IMR-90 (cell line): ENCODE measurements at regions not wholly inside any gene's neighbourhood (a gene's known extent, or its start where the extent isn't known, plus 50 kb on each side); places are given as distances from the start of the nearest gene placed in this dataset.

ENCODE experiments used
- ATAC-seq: fragments of 200-7000 bp; cut with Tn5 transposase; 2 replicates; pipeline ENCODE4 v1.9.1; 2020; ENCODE audit warnings: low read depth, mild to moderate bottlenecking, moderate library complexity
- BruUV-seq: library from RNA; stranded (reverse); fragments of 400-500 nt; replicated peaks from 2 replicates; lab custom pipeline; 2021; lab: Mats Ljungman, UMichigan
- CTCF ChIA-PET: fragments of 300-600 bp; formaldehyde crosslinking; extraction: SDS; loops from one replicate; lab custom pipeline; 2021; ENCODE audit warnings: antibody characterized with exemption; lab: Yijun Ruan, JAX
- POLR2A ChIA-PET: fragments of 300-600 bp; sonication (Branson Sonifier 250); formaldehyde crosslinking; loops from one replicate; lab custom pipeline; 2022; ENCODE audit warnings: antibody characterized with exemption; ENCODE audit not compliant: unreplicated experiment; lab: Charles Lee
- DNase-seq: peaks from one replicate; pipeline ENCODE4 v3.0.0; 2013
- H2AFZ ChIP-seq: replicated peaks from 2 replicates; pipeline ENCODE3; 2013; ENCODE audit warnings: low read length, mild to moderate bottlenecking; ENCODE audit not compliant: poor library complexity
- H2AK5ac ChIP-seq: 2 replicates; pipeline ENCODE4 v1.6.1; 2013; ENCODE audit warnings: low read depth, low read length, inconsistent platforms
- H2AK9ac ChIP-seq: replicated peaks from 2 replicates; pipeline ENCODE3; 2013; ENCODE audit warnings: mild to moderate bottlenecking, low read depth, low read length, moderate library complexity; ENCODE audit not compliant: poor library complexity
- H2BK120ac ChIP-seq: 2 replicates; pipeline ENCODE4 v1.6.1; 2013; ENCODE audit warnings: low read depth, low read length, inconsistent platforms
- H2BK15ac ChIP-seq: 3 replicates; pipeline ENCODE4 v1.6.1; 2013; ENCODE audit warnings: low read depth, low read length, inconsistent platforms
- H2BK20ac ChIP-seq: 2 replicates; pipeline ENCODE4 v1.6.1; 2013; ENCODE audit warnings: low read depth, mild to moderate bottlenecking, inconsistent platforms, low read length, moderate library complexity
- H2BK5ac ChIP-seq: 2 replicates; pipeline ENCODE4 v1.6.1; 2013; ENCODE audit warnings: mild to moderate bottlenecking, low read depth, low read length, inconsistent platforms; ENCODE audit not compliant: poor library complexity, severe bottlenecking
- H3K14ac ChIP-seq: replicated peaks from 2 replicates; pipeline ENCODE4 v1.6.1; 2013; ENCODE audit warnings: low read depth, low read length, inconsistent platforms
- H3K18ac ChIP-seq: 2 replicates; pipeline ENCODE4 v1.6.1; 2013; ENCODE audit warnings: low read depth, low read length, control low read depth
- H3K23ac ChIP-seq: 2 replicates; pipeline ENCODE4 v1.6.1; 2013; ENCODE audit warnings: low read depth, low read length, inconsistent platforms
- H3K27ac ChIP-seq: 2 replicates; pipeline ENCODE4 v1.5.1; 2013; ENCODE audit warnings: mild to moderate bottlenecking, control low read depth, low read length; ENCODE audit not compliant: insufficient read depth
- H3K27me3 ChIP-seq: 2 replicates; pipeline ENCODE4 v1.6.1; 2013; ENCODE audit warnings: low read length; ENCODE audit not compliant: control insufficient read depth, insufficient read depth
- H3K36me3 ChIP-seq: 2 replicates; pipeline ENCODE4 v1.6.1; 2013; ENCODE audit warnings: low read length, mixed read lengths; ENCODE audit not compliant: control insufficient read depth, insufficient read depth
- H3K4ac ChIP-seq: 2 replicates; pipeline ENCODE4 v1.6.1; 2013; ENCODE audit warnings: low read depth, low read length, inconsistent platforms
- H3K4me1 ChIP-seq: 2 replicates; pipeline ENCODE4 v1.6.1; 2013; ENCODE audit warnings: low read length, mixed read lengths; ENCODE audit not compliant: control insufficient read depth, insufficient read depth
- H3K4me2 ChIP-seq: 2 replicates; pipeline ENCODE4 v1.6.1; 2013; ENCODE audit warnings: low read depth, mild to moderate bottlenecking, control low read depth, low read length, moderate library complexity
- H3K4me3 ChIP-seq: 2 replicates; pipeline ENCODE4 v1.5.1; 2013; ENCODE audit warnings: low read depth, mild to moderate bottlenecking, control low read depth, low read length, moderate library complexity; ENCODE audit not compliant: insufficient read depth
- H3K56ac ChIP-seq: 2 replicates; pipeline ENCODE4 v1.6.1; 2013; ENCODE audit warnings: low read length, inconsistent platforms; ENCODE audit not compliant: insufficient read depth; ENCODE audit errors: extremely low read depth
- H3K79me1 ChIP-seq, 2 experiments: 2 replicates each; pipeline ENCODE4 v1.6.1; 2013; ENCODE audit warnings: low read length in 2 of 2, inconsistent platforms in 1 of 2, low read depth in 1 of 2
- H3K9ac ChIP-seq: 2 replicates; pipeline ENCODE4 v1.6.1; 2013; ENCODE audit warnings: low read depth, low read length, control low read depth
- H3K9me1 ChIP-seq: 2 replicates; pipeline ENCODE4 v1.6.1; 2013; ENCODE audit warnings: low read length, inconsistent platforms; ENCODE audit not compliant: insufficient read depth
- H3K9me3 ChIP-seq: 2 replicates; pipeline ENCODE4 v1.6.1; 2013; ENCODE audit warnings: low read length; ENCODE audit not compliant: control insufficient read depth, insufficient read depth
- H4K20me1 ChIP-seq: 2 replicates; pipeline ENCODE4 v1.6.1; 2013; ENCODE audit warnings: low read length, inconsistent platforms; ENCODE audit not compliant: insufficient read depth
- H4K5ac ChIP-seq: 2 replicates; pipeline ENCODE4 v1.6.1; 2013; ENCODE audit warnings: mild to moderate bottlenecking, low read depth, low read length, control low read depth
- H4K8ac ChIP-seq, 2 experiments: 2 replicates each; pipeline ENCODE4 v1.6.1; 2013; ENCODE audit warnings: low read depth in 2 of 2, low read length in 2 of 2, control low read depth in 1 of 2, inconsistent platforms in 1 of 2
- H4K91ac ChIP-seq: 2 replicates; pipeline ENCODE4 v1.6.1; 2013; ENCODE audit warnings: low read depth, low read length, inconsistent platforms; ENCODE audit not compliant: insufficient read depth
- BHLHE40 ChIP-seq: fragments of 150-350 bp; IDR thresholded peaks from 2 replicates; pipeline ENCODE4 v1.6.1; 2016; ENCODE audit warnings: mild to moderate bottlenecking, low read depth, low read length
- CEBPB ChIP-seq: IDR thresholded peaks from 2 replicates; pipeline ENCODE4 v1.6.1; 2012; ENCODE audit warnings: low read depth, low read length, improper control_type of control experiment
- CTCF ChIP-seq: conservative IDR thresholded peaks from 2 replicates; pipeline ENCODE4 v1.5.1; 2012; ENCODE audit warnings: mild to moderate bottlenecking, low read depth, low read length, improper control_type of control experiment
- ELK1 ChIP-seq: fragments of 150-350 bp; IDR thresholded peaks from 2 replicates; pipeline ENCODE4 v1.6.1; 2016; ENCODE audit warnings: low read depth, mild to moderate bottlenecking, low read length, moderate library complexity, borderline replicate concordance
- MAFK ChIP-seq: IDR thresholded peaks from 2 replicates; pipeline ENCODE4 v1.6.1; 2012; ENCODE audit warnings: low read depth, low read length, improper control_type of control experiment
- MAZ ChIP-seq: IDR thresholded peaks from 2 replicates; pipeline ENCODE4 v1.6.1; 2012; ENCODE audit warnings: low read depth, mild to moderate bottlenecking, low read length, improper control_type of control experiment, moderate library complexity, borderline replicate concordance
- NFE2L2 ChIP-seq: fragments of 150-350 bp; IDR thresholded peaks from 2 replicates; pipeline ENCODE4 v1.6.1; 2016; ENCODE audit warnings: low read depth, mild to moderate bottlenecking, low read length
- RAD21 ChIP-seq: IDR thresholded peaks from 2 replicates; pipeline ENCODE4 v1.6.1; 2012; ENCODE audit warnings: low read length, improper control_type of control experiment
- RFX5 ChIP-seq: IDR thresholded peaks from 2 replicates; pipeline ENCODE4 v1.8.0; 2012; ENCODE audit warnings: low read depth, mild to moderate bottlenecking, low read length, moderate library complexity
- WGBS, 2 experiments: methylation state at CpG; one replicate each; pipeline versions ENCODE4 v1.1.5 to v1.1.7; 2013; ENCODE audit warnings: missing lambda C conversion rate in 2 of 2; ENCODE audit not compliant: insufficient read length in 1 of 2; ENCODE audit errors: extremely low coverage in 2 of 2; 5-methylcytosine and 5-hydroxymethylcytosine counted together
- dilution Hi-C: fragments of 300-500 bp; cut with HindIII; formaldehyde crosslinking; loops from one replicate; pipeline ENCODE4 v1.14.3; 2018; ENCODE audit warnings: low sequenced_read_pairs; ENCODE audit not compliant: unreplicated experiment
- in situ Hi-C: fragments of 300-500 bp; cut with MboI; formaldehyde crosslinking; loops from 3 replicates; pipeline ENCODE4 v1.14.3; 2019; ENCODE audit warnings: low sequenced_read_pairs, inconsistent platforms, mixed read lengths
- intact Hi-C: fragments of 100-400 bp; cut with micrococcal nuclease; formaldehyde crosslinking; loops from 2 replicates; pipeline ENCODE4 v1.10.0; 2022

GRCh38 chr20:21019814-21020658 lies 86.1 kb downstream of the LINC00237 start:
- Histone ChIP-seq H4K5ac (no peak overlapping the region), H3K18ac (no peak overlapping the region), H3K4me2 (no peak overlapping the region), H3K36me3 (no peaks in the 10 kb centered on the region), H3K9me1 (no peaks in the 10 kb centered on the region), H2BK15ac (no peak overlapping the region), H3K4ac (no peak overlapping the region), H3K27ac (no peak overlapping the region), H3K9me3 (no peaks in the 10 kb centered on the region), H2AK5ac (no peak overlapping the region), H2BK5ac (no peak overlapping the region), H3K56ac (no peak overlapping the region), H2AFZ (no peak overlapping the region), H3K23ac (no peak overlapping the region), H4K91ac (no peak overlapping the region), H2BK20ac (no peak overlapping the region), H3K4me1 (no peaks in the 10 kb centered on the region), H3K27me3 (no peaks in the 10 kb centered on the region), H3K9ac (no peak overlapping the region), H3K4me3 (no peak overlapping the region), H2BK120ac (no peak overlapping the region), H3K79me1 (no peaks in the 10 kb centered on the region), H4K8ac (no peak overlapping the region), H3K14ac (no peak overlapping the region), H4K20me1 (no peaks in the 10 kb centered on the region), H2AK9ac (no peak overlapping the region)
- BruUV-seq: no TSS peak
- CTCF ChIA-PET: no interaction called here
- WGBS, 2 experiments: 2% methylated on average over 13 of the region's 42 CpGs; no CpG with 5 or more reads in 1 of the 2 experiments
- dilution Hi-C loops (no loop called here), in situ Hi-C loops (no loop called here), intact Hi-C loops (no loop called here)
- no peak for DNase-seq
- TF ChIP-seq CTCF (no peak), ELK1 (no peak), MAFK (no peak), NFE2L2 (no peak), RFX5 (no peak), BHLHE40 (no peak), RAD21 (no peak), CEBPB (no peak), MAZ (no peak)
- POLR2A ChIA-PET: no interaction called here
- no peak for ATAC-seq
